Neural cell (in vitro differentiated cells): ENCODE measurements at regions not wholly inside any gene's neighbourhood (a gene's known extent, or its start where the extent isn't known, plus 50 kb on each side); places are given as distances from the start of the nearest gene placed in this dataset.

Experiments used
- H2AFZ ChIP-seq: fragments of 200-600, 300-800 bp; sonication (generic), shearing (Covaris generic); 2 replicates; pipeline ENCODE4 v1.6.0; 2014; ENCODE audit warnings: low read depth, mild to moderate bottlenecking, antibody characterized with exemption, low read length, moderate library complexity
- H3F3A ChIP-seq: fragments of 200-600 bp; shearing (Covaris generic); 2 replicates; pipeline ENCODE4 v1.6.1; 2016; ENCODE audit warnings: mild to moderate bottlenecking, moderate library complexity, mixed read lengths, antibody characterized with exemption, low read length; ENCODE audit not compliant: insufficient read depth, poor library complexity, severe bottlenecking
- H3K27ac ChIP-seq: fragments of 200-600, 300-800 bp; sonication (generic), shearing (Covaris generic); 2 replicates; pipeline ENCODE4 v1.5.1; 2014; ENCODE audit warnings: mild to moderate bottlenecking, low read length, moderate library complexity
- H3K27me3 ChIP-seq: fragments of 300-800, 200-600 bp; sonication (generic), shearing (Covaris generic); 2 replicates; pipeline ENCODE4 v1.6.0; 2014; ENCODE audit warnings: mild to moderate bottlenecking, low read depth, low read length, moderate library complexity; ENCODE audit not compliant: insufficient read depth
- H3K36me3 ChIP-seq: fragments of 300-800, 200-600 bp; sonication (generic), shearing (Covaris generic); 2 replicates; pipeline ENCODE4 v1.5.1; 2014; ENCODE audit warnings: mild to moderate bottlenecking, antibody characterized with exemption, low read length, moderate library complexity; ENCODE audit not compliant: insufficient read depth
- H3K4me2 ChIP-seq: fragments of 300-800, 200-600 bp; sonication (generic), shearing (Covaris generic); 2 replicates; pipeline ENCODE4 v1.6.0; 2014; ENCODE audit warnings: mild to moderate bottlenecking, low read length
- H3K4me3 ChIP-seq: fragments of 300-800, 200-600 bp; sonication (generic), shearing (Covaris generic); 2 replicates; pipeline ENCODE4 v1.5.1; 2014; ENCODE audit warnings: mild to moderate bottlenecking, low read length, moderate library complexity
- H3K79me2 ChIP-seq: fragments of 200-600 bp; shearing (Covaris generic); replicated peaks from 2 replicates; pipeline ENCODE4 v1.6.0; 2014; ENCODE audit warnings: mild to moderate bottlenecking, low read length, moderate library complexity; ENCODE audit not compliant: insufficient read depth
- H3K9ac ChIP-seq: fragments of 300-800, 200-600 bp; sonication (generic), shearing (Covaris generic); 2 replicates; pipeline ENCODE4 v1.6.1; 2016; ENCODE audit warnings: mild to moderate bottlenecking, low read length, mixed read lengths
- H3K9me2 ChIP-seq: fragments of 200-600 bp; shearing (Covaris generic); 2 replicates; pipeline ENCODE4 v1.6.1; 2016; ENCODE audit warnings: mild to moderate bottlenecking, low read length, mixed read lengths; ENCODE audit not compliant: insufficient read depth
- H3K9me3 ChIP-seq: fragments of 200-600, 300-800 bp; sonication (generic), shearing (Covaris generic); 2 replicates; pipeline ENCODE4 v1.6.1; 2016; ENCODE audit warnings: mild to moderate bottlenecking, mixed run types, low read length, moderate library complexity, mixed read lengths
- H4K20me1 ChIP-seq: fragments of 200-600 bp; shearing (Covaris generic); 2 replicates; pipeline ENCODE4 v1.6.1; 2016; ENCODE audit warnings: mild to moderate bottlenecking, mixed run types; ENCODE audit not compliant: insufficient read depth
- CTCF ChIP-seq: fragments of 450-650 bp; IDR thresholded peaks from 2 replicates; pipeline ENCODE4 v1.5.1; 2014; ENCODE audit warnings: antibody characterized with exemption, mild to moderate bottlenecking, moderate library complexity; ENCODE audit not compliant: poor library complexity, severe bottlenecking
- EP300 ChIP-seq: fragments of 450-650 bp; conservative IDR thresholded peaks from 2 replicates; pipeline ENCODE4 v1.6.1; 2014; ENCODE audit warnings: antibody characterized with exemption, mild to moderate bottlenecking, moderate library complexity; ENCODE audit not compliant: poor library complexity, severe bottlenecking
- EZH2 ChIP-seq: fragments of 200-600, 300-800 bp; shearing (Covaris generic), sonication (generic); IDR thresholded peaks from 2 replicates; pipeline ENCODE4 v1.6.1; 2014; ENCODE audit warnings: antibody characterized with exemption, low read length, borderline replicate concordance, mild to moderate bottlenecking; ENCODE audit not compliant: insufficient read depth, poor library complexity, severe bottlenecking
- MXI1 ChIP-seq: fragments of 450-650 bp; conservative IDR thresholded peaks from 2 replicates; pipeline ENCODE4 v1.6.1; 2014; ENCODE audit warnings: antibody characterized with exemption, mild to moderate bottlenecking; ENCODE audit not compliant: poor library complexity, severe bottlenecking
- POLR2AphosphoS5 ChIP-seq: IDR thresholded peaks from 2 replicates; pipeline ENCODE4 v1.6.1; 2012
- RAD21 ChIP-seq: fragments of 450-650 bp; conservative IDR thresholded peaks from 2 replicates; pipeline ENCODE4 v1.6.1; 2014; ENCODE audit warnings: antibody characterized with exemption, mild to moderate bottlenecking, moderate library complexity
- SMC3 ChIP-seq: fragments of 450-650 bp; conservative IDR thresholded peaks from 2 replicates; pipeline ENCODE4 v1.6.1; 2014; ENCODE audit warnings: antibody characterized with exemption, mild to moderate bottlenecking, moderate library complexity; ENCODE audit not compliant: poor library complexity
- TAF1 ChIP-seq: IDR thresholded peaks from 2 replicates; pipeline ENCODE4 v1.6.1; 2012; ENCODE audit warnings: low read depth
- TF ChIP-seq, protein P1 (sequence below): IDR thresholded peaks from 2 replicates; pipeline ENCODE4 v1.6.1; 2012; ENCODE audit warnings: borderline replicate concordance

- H3K79me2 ChIP-seq: no peaks in the 10 kb centered on the region
- no peaks in the 10 kb centered on the region for H3K9me2 ChIP-seq
- no peaks in the 10 kb centered on the region for H3F3A ChIP-seq
- no peaks in the 10 kb centered on the region for H4K20me1 ChIP-seq
- no peak overlapping the region for H2AFZ ChIP-seq
- H3K9ac ChIP-seq: no peak overlapping the region
- no peaks in the 10 kb centered on the region for H3K36me3 ChIP-seq
- H3K4me3 ChIP-seq: no peak overlapping the region
- no peaks in the 10 kb centered on the region for H3K27me3 ChIP-seq
- H3K27ac ChIP-seq: no peak overlapping the region
- no peak for TF ChIP-seq SMC3
- H3K4me2 ChIP-seq: no peak overlapping the region
- H3K9me3 ChIP-seq: no peaks in the 10 kb centered on the region
Measured at GRCh38 chr16:79933603-79934002, 333.1 kb upstream of the MAF start.

DNA sequence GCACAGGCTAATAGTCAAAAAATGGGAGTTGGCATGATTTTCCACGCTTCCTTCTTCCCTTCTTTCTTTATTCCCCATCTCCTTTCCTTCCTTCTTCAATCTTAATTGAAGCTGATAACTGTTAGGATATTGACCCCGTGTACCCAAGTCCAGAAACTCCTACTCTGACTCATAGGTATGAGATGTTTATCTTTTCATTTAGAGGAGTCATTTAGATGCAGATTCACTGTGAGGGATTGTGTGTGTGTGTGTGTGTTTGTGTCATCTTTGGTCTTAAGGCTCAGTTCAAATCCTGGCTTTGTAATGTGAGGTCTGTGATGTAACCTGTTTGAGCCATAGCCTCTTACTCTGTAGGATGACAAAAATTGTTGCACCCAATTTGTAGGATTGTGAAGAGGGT, 332.0 kb upstream of the MAF start:
- H3K4me2 ChIP-seq: no peak overlapping the region
- H3K4me3 ChIP-seq: no peak overlapping the region
- H3K9me2 ChIP-seq: no peaks in the 10 kb centered on the region
- H3K9ac ChIP-seq: no peak overlapping the region
- H3F3A ChIP-seq: no peaks in the 10 kb centered on the region
- no peaks in the 10 kb centered on the region for H3K27me3 ChIP-seq
- no peak overlapping the region for H3K27ac ChIP-seq
- H3K79me2 ChIP-seq: no peaks in the 10 kb centered on the region
- TF ChIP-seq EZH2 (no peak), POLR2AphosphoS5 (no peak), EP300 (no peak)
- TF ChIP-seq, protein P1, sequence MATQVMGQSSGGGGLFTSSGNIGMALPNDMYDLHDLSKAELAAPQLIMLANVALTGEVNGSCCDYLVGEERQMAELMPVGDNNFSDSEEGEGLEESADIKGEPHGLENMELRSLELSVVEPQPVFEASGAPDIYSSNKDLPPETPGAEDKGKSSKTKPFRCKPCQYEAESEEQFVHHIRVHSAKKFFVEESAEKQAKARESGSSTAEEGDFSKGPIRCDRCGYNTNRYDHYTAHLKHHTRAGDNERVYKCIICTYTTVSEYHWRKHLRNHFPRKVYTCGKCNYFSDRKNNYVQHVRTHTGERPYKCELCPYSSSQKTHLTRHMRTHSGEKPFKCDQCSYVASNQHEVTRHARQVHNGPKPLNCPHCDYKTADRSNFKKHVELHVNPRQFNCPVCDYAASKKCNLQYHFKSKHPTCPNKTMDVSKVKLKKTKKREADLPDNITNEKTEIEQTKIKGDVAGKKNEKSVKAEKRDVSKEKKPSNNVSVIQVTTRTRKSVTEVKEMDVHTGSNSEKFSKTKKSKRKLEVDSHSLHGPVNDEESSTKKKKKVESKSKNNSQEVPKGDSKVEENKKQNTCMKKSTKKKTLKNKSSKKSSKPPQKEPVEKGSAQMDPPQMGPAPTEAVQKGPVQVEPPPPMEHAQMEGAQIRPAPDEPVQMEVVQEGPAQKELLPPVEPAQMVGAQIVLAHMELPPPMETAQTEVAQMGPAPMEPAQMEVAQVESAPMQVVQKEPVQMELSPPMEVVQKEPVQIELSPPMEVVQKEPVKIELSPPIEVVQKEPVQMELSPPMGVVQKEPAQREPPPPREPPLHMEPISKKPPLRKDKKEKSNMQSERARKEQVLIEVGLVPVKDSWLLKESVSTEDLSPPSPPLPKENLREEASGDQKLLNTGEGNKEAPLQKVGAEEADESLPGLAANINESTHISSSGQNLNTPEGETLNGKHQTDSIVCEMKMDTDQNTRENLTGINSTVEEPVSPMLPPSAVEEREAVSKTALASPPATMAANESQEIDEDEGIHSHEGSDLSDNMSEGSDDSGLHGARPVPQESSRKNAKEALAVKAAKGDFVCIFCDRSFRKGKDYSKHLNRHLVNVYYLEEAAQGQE: no peak
- H3K36me3 ChIP-seq: no peaks in the 10 kb centered on the region
- H4K20me1 ChIP-seq: no peaks in the 10 kb centered on the region
- no peak overlapping the region for H2AFZ ChIP-seq
- H3K9me3 ChIP-seq: no peaks in the 10 kb centered on the region

DNA sequence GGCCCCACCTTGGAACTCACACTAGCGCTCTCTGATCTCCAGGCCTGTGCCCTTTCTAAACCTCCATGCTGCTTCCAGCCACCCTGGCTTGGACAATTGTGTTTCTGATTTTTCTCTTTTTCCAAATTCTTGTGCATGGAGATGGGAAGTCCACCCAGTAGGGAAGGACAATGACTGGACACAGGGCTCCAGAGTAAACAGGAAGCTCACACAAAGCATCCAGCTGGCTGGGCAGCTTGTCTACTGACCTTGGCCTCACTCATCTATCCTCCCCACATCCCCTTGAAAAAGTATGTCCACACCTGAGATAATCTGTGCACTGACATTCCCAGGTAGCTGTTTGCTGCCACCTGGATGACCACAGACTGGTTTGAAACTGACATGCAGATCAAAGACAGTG, 331.2 kb upstream of the MAF start:
- Histone ChIP-seq H3F3A (no peaks in the 10 kb centered on the region), H3K27me3 (no peaks in the 10 kb centered on the region), H3K9ac (no peak overlapping the region), H3K4me3 (no peak overlapping the region), H3K36me3 (no peaks in the 10 kb centered on the region), H2AFZ (no peak overlapping the region), H3K79me2 (no peaks in the 10 kb centered on the region), H3K9me2 (no peaks in the 10 kb centered on the region), H3K9me3 (no peaks in the 10 kb centered on the region), H3K4me2 (no peak overlapping the region), H3K27ac (no peak overlapping the region), H4K20me1 (no peaks in the 10 kb centered on the region)
- no peak for TF ChIP-seq TAF1
- no peak for TF ChIP-seq SMC3
- TF ChIP-seq EZH2: no peak
- no peak for TF ChIP-seq POLR2AphosphoS5
- TF ChIP-seq RAD21: no peak
- no peak for TF ChIP-seq EP300
- TF ChIP-seq, protein P1: no peak
- no peak for TF ChIP-seq MXI1
- no peak for TF ChIP-seq CTCF
